K562 (cell line): ENCODE measurements at regions not wholly inside any gene's neighbourhood (a gene's known extent, or its start where the extent isn't known, plus 50 kb on each side); places are given as distances from the start of the nearest gene placed in this dataset.

ENCODE experiments used
- ATAC-seq: fragments of 200-7000 bp; cut with Tn5 transposase; 3 replicates; pipeline ENCODE4 v1.9.1; 2020; ENCODE audit warnings: moderate library complexity
- BruUV-seq: library from RNA; stranded (reverse); fragments of 400-500 nt; replicated peaks from 2 replicates; lab custom pipeline; 2021; lab: Mats Ljungman, UMichigan
- CTCF ChIA-PET: fragments of 300-600 bp; formaldehyde crosslinking; extraction: SDS; loops from one replicate; lab custom pipeline; 2021; ENCODE audit warnings: low intra/inter-chr PET ratio; lab: Yijun Ruan, JAX
- POLR2A ChIA-PET: fragments of 300-600, 350-650 bp; sonication (Branson Sonifier 250); formaldehyde crosslinking; extraction: SDS; loops from one replicate; lab custom pipeline; 2021; ENCODE audit warnings: antibody characterized with exemption, inconsistent platforms; lab: Yijun Ruan, JAX
- DNase-seq, 4 experiments: peaks; one replicate each; pipeline versions ENCODE4 v3.0.0 to v3.0.0-alpha.2; 2011 to 2018; ENCODE audit warnings: low spot score in 3 of 4, mixed read lengths in 3 of 4; ENCODE audit errors: extremely low read depth in 1 of 4
- FAIRE-seq: peaks from 2 replicates; lab custom pipeline; 2011; peaks lifted over from hg19 to GRCh38; lab: Jason Lieb, UNC
- H2AFZ ChIP-seq: 2 replicates; pipeline ENCODE4 v1.6.0; 2011; ENCODE audit warnings: low read depth, low read length, control low read depth, inconsistent platforms
- H3K27ac ChIP-seq: fragments of 200-600 bp; 3 replicates; pipeline ENCODE4 v1.8.0; 2011; ENCODE audit warnings: low read depth, mild to moderate bottlenecking, control low read depth, inconsistent platforms, low read length, moderate library complexity, mixed read lengths; ENCODE audit errors: extremely low read depth
- H3K27me3 ChIP-seq, 2 experiments: fragments of 300-600 bp in 1 of 2; 2 replicates in 1 of 2; 3 replicates in 1 of 2; pipeline versions ENCODE4 v1.6.0 to v1.8.0; 2011; ENCODE audit warnings: inconsistent platforms in 2 of 2, low read length in 2 of 2, mild to moderate bottlenecking in 1 of 2, mixed read lengths in 1 of 2, moderate library complexity in 1 of 2; ENCODE audit not compliant: control insufficient read depth in 2 of 2, insufficient read depth in 2 of 2
- H3K36me3 ChIP-seq: fragments of 300-600 bp; 3 replicates; pipeline ENCODE4 v1.8.0; 2011; ENCODE audit warnings: mild to moderate bottlenecking, low read length, inconsistent platforms; ENCODE audit not compliant: control insufficient read depth, insufficient read depth
- H3K4me1 ChIP-seq, 2 experiments: fragments of 200-600 bp in 1 of 2; replicated peaks in 1 of 2; 2 replicates in 1 of 2; 3 replicates in 1 of 2; pipeline versions ENCODE4 v1.5.1 to v1.8.0; 2011; ENCODE audit warnings: inconsistent platforms in 2 of 2, low read length in 2 of 2, mild to moderate bottlenecking in 1 of 2, mixed read lengths in 1 of 2, moderate library complexity in 1 of 2; ENCODE audit not compliant: control insufficient read depth in 2 of 2, insufficient read depth in 2 of 2
- H3K4me2 ChIP-seq: 2 replicates; pipeline ENCODE4 v1.6.1; 2011; ENCODE audit warnings: low read length, control low read depth, inconsistent platforms, mixed read lengths; ENCODE audit not compliant: insufficient read depth
- H3K4me3 ChIP-seq: fragments of 200-600 bp; sonication (generic), shearing (Covaris generic); 2 replicates; pipeline ENCODE4 v1.5.1; 2016; ENCODE audit warnings: control low read depth, inconsistent platforms
- H3K79me2 ChIP-seq: fragments of 200-600 bp; 3 replicates; pipeline ENCODE4 v1.8.0; 2011; ENCODE audit warnings: low read length, inconsistent platforms; ENCODE audit not compliant: control insufficient read depth, insufficient read depth
- H3K9ac ChIP-seq, 2 experiments: 2 replicates each; pipeline versions ENCODE4 v1.6.0 to v1.6.1; 2011; ENCODE audit warnings: low read depth in 2 of 2, low read length in 2 of 2, control low read depth in 1 of 2, inconsistent platforms in 1 of 2, mild to moderate bottlenecking in 1 of 2, mixed read lengths in 1 of 2; ENCODE audit not compliant: insufficient read depth in 1 of 2
- H3K9me1 ChIP-seq: one replicate; pipeline ENCODE4 v1.6.0; 2011; ENCODE audit warnings: inconsistent platforms, mild to moderate bottlenecking, low read length, moderate library complexity; ENCODE audit not compliant: control insufficient read depth, insufficient read depth
- H3K9me3 ChIP-seq: replicated peaks from 2 replicates; pipeline ENCODE4 v1.5.1; 2011; ENCODE audit warnings: low read depth, low read length, inconsistent platforms; ENCODE audit not compliant: control insufficient read depth, insufficient read depth
- H4K20me1 ChIP-seq: replicated peaks from 2 replicates; pipeline ENCODE4 v1.6.1; 2011; ENCODE audit warnings: low read length, inconsistent platforms, mixed read lengths; ENCODE audit not compliant: control insufficient read depth, insufficient read depth
- CBFA2T3 ChIP-seq: fragments of 450-650 bp; IDR thresholded peaks from 2 replicates; pipeline ENCODE4 v1.6.1; 2017
- FIP1L1 ChIP-seq: fragments of 200-400 bp; formaldehyde crosslinking; IDR thresholded peaks from 2 replicates; pipeline ENCODE4 v1.6.1; 2018; ENCODE audit warnings: mild to moderate bottlenecking, low read depth, low read length; ENCODE audit not compliant: poor library complexity, severe bottlenecking
- FOXK1 ChIP-seq: sonication (generic); formaldehyde crosslinking; IDR thresholded peaks from 2 replicates; pipeline ENCODE4 v1.8.0; 2022; ENCODE audit warnings: missing genetic modification reagents, mild to moderate bottlenecking, borderline replicate concordance
- FOXO4 ChIP-seq: fragments of 450-650 bp; formaldehyde crosslinking; IDR thresholded peaks from 2 replicates; pipeline ENCODE4 v1.4.0; 2020; ENCODE audit warnings: mild to moderate bottlenecking, moderate library complexity
- MEF2D ChIP-seq: conservative IDR thresholded peaks from 2 replicates; pipeline ENCODE4 v1.6.1; 2016; ENCODE audit warnings: low read depth, missing genetic modification characterization, missing compliant biosample characterization
- POLR3G ChIP-seq: IDR thresholded peaks from 2 replicates; pipeline ENCODE4 v1.6.1; 2011; ENCODE audit not compliant: insufficient read length, insufficient replicate concordance; ENCODE audit errors: extremely low read depth
- RBM14 ChIP-seq: fragments of 200-400 bp; formaldehyde crosslinking; IDR thresholded peaks from 2 replicates; pipeline ENCODE4 v1.6.1; 2018; ENCODE audit warnings: low read depth, mild to moderate bottlenecking, low read length, moderate library complexity, borderline replicate concordance; ENCODE audit not compliant: insufficient read depth
- ZNF133 ChIP-seq: fragments of 250-450 bp; sonication (Bioruptor Pico); IDR thresholded peaks from 2 replicates; pipeline ENCODE4 v1.4.0; 2020; ENCODE audit warnings: mild to moderate bottlenecking
- ZNF586 ChIP-seq: fragments of 450-650 bp; formaldehyde crosslinking; conservative IDR thresholded peaks from 2 replicates; pipeline ENCODE4 v1.4.0; 2020; ENCODE audit warnings: mild to moderate bottlenecking, moderate library complexity
- WGBS: fragments of 100-300 bp; shearing (Covaris generic); methylation state at CpG from one replicate; pipeline ENCODE4 v1.1.6; 2016; ENCODE audit warnings: low coverage, mixed read lengths; ENCODE audit not compliant: insufficient coverage; ENCODE audit errors: missing lambda C conversion rate; 5-methylcytosine and 5-hydroxymethylcytosine counted together
- in situ Hi-C: fragments of 300-500 bp; cut with MboI; formaldehyde crosslinking; loops from 4 replicates; pipeline ENCODE4 v1.15.0; 2018; ENCODE audit warnings: inconsistent platforms, mixed read lengths
- intact Hi-C: fragments of 100-400 bp; cut with micrococcal nuclease; formaldehyde crosslinking; loops from 2 replicates; pipeline ENCODE4 v1.14.2; 2022
- TF ChIP-seq, protein P1 (sequence below): fragments of 250-450 bp; sonication (Bioruptor Pico); IDR thresholded peaks from 2 replicates; pipeline ENCODE4 v1.5.0; 2021

DNA sequence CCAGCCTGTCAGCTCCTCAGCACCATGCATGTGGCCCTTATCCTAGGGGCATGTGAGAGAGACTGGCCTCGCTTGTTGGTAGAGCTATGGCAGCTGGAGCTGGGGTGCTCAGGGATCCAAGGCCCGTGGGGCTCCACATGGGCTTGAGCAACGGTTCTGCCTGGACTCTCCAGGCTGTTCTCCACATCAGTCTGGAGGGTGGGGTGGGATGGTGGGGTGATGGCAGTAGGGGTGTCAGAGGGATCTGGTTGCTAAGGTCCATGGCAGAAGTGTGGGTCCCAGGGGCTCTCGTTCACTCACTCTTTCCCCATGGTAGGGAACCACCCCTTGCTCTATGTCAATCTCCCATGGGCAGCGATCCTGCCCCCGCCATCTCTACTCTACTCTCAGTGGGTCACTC is 622.6 kb downstream of the LRFN5 start:
- Histone ChIP-seq H3K4me1 (no peaks in the 10 kb centered on the region), H3K9me1 (no peaks in the 10 kb centered on the region), H3K4me2 (no peak overlapping the region), H4K20me1 (no peaks in the 10 kb centered on the region), H3K9me3 (no peaks in the 10 kb centered on the region), H3K27ac (no peak overlapping the region), H3K27me3 (no peaks in the 10 kb centered on the region), H3K9ac (no peak overlapping the region), H3K4me3 (no peak overlapping the region), H3K36me3 (no peaks in the 10 kb centered on the region), H2AFZ (no peak overlapping the region), H3K79me2 (no peaks in the 10 kb centered on the region)
- in situ Hi-C loops (no loop called here), intact Hi-C loops (no loop called here)
- WGBS: 0% methylated on average over 3 of the region's 6 CpGs
- ATAC-seq (no peak), DNase-seq (no peak), FAIRE-seq (no peak)
- ChIA-PET POLR2A (no interaction called here), CTCF (no interaction called here)
- TF ChIP-seq CBFA2T3 (no peak), ZNF586 (CRISPR knock-in tag) (no peak), MEF2D (tag) (no peak), POLR3G (no peak), FOXO4 (CRISPR knock-in tag) (no peak), FOXK1 (CRISPR knock-in tag) (no peak), ZNF133 (no peak), RBM14 (no peak), FIP1L1 (no peak)
- TF ChIP-seq, protein P1, sequence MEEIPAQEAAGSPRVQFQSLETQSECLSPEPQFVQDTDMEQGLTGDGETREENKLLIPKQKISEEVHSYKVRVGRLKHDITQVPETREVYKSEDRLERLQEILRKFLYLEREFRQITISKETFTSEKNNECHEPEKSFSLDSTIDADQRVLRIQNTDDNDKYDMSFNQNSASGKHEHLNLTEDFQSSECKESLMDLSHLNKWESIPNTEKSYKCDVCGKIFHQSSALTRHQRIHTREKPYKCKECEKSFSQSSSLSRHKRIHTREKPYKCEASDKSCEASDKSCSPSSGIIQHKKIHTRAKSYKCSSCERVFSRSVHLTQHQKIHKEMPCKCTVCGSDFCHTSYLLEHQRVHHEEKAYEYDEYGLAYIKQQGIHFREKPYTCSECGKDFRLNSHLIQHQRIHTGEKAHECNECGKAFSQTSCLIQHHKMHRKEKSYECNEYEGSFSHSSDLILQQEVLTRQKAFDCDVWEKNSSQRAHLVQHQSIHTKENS (CRISPR knock-in tag): no peak
- BruUV-seq: no TSS peak
